GM10266 (cell line): ENCODE measurements at regions not wholly inside any gene's neighbourhood (a gene's known extent, or its start where the extent isn't known, plus 50 kb on each side); places are given as distances from the start of the nearest gene placed in this dataset.

Experiments used
- DNase-seq: peaks from one replicate; pipeline ENCODE4 v3.0.0; 2012; ENCODE audit errors: extremely low spot score
- TF ChIP-seq, protein P1 (sequence below): IDR thresholded peaks from 2 replicates; pipeline ENCODE4 v1.5.1; 2012; ENCODE audit warnings: mild to moderate bottlenecking, low read depth; ENCODE audit not compliant: control insufficient read depth, insufficient read depth; ENCODE audit errors: missing control alignments

DNA sequence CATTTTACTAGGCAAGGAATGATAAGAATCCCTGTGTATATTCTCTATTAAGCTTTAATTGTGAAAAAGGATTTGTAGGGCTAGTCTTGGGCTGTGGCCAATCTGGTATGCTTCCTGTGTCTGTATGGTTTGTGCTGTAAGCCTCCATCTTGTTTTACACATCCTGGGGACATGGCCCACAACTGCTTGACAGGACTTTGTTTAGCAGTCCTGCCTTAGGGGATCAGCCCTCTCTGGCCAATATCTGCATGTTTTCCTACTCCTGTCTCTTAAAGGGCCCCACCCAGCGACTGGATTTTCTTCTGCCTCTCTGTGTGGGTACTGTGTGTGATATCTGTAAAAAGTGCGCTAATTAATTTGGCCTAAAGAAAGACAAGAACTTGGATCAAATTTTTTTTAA lies 813.2 kb downstream of the PLA2G4A start:
- TF ChIP-seq, protein P1, sequence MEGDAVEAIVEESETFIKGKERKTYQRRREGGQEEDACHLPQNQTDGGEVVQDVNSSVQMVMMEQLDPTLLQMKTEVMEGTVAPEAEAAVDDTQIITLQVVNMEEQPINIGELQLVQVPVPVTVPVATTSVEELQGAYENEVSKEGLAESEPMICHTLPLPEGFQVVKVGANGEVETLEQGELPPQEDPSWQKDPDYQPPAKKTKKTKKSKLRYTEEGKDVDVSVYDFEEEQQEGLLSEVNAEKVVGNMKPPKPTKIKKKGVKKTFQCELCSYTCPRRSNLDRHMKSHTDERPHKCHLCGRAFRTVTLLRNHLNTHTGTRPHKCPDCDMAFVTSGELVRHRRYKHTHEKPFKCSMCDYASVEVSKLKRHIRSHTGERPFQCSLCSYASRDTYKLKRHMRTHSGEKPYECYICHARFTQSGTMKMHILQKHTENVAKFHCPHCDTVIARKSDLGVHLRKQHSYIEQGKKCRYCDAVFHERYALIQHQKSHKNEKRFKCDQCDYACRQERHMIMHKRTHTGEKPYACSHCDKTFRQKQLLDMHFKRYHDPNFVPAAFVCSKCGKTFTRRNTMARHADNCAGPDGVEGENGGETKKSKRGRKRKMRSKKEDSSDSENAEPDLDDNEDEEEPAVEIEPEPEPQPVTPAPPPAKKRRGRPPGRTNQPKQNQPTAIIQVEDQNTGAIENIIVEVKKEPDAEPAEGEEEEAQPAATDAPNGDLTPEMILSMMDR, result no peak
- no peak for DNase-seq

DNA sequence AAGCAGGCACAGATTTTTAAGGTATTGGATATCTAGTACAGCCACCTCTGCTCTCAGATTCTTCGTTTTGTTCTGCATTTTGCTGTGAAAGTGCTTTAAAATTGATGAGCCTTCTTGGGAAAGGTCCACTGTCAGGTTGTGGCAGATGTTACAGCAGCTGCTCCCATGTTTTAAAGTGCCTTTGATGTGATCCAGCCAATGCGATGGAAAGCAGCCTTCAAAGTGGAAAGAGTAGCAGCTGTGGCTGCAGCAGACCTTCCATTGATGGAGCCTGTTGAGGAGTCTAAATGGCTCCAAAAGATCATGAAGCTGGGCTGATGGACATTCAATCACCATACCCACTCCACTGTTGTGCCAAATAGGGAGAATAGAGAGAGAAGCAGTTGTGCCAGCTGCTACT lies 816.9 kb downstream of the PLA2G4A start:
- TF ChIP-seq, protein P1, result no peak
- no peak for DNase-seq

GRCh38 chr1:187646536-187647107 lies 817.9 kb downstream of the PLA2G4A start:
- TF ChIP-seq, protein P1, result no peak
- DNase-seq, result no peak

DNA sequence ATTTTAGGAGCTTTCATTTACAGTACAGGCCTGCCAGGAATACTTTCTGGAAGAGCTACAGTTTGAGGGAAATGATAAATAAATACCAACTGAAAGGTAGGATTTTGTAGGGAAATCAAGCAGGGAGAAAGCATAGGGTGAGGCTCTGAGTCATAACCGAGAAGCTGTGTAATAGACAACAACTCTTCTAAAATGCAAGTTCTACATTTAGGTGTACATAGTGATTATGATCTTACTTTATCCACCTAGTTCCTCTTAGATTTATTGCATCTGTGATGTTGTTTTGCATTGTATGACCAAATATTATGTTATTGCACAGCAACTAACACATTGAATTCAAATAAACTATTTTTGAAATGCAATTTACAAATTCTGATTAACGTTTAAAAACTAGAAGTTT lies 819.3 kb downstream of the PLA2G4A start:
- TF ChIP-seq, protein P1, result no peak

DNA sequence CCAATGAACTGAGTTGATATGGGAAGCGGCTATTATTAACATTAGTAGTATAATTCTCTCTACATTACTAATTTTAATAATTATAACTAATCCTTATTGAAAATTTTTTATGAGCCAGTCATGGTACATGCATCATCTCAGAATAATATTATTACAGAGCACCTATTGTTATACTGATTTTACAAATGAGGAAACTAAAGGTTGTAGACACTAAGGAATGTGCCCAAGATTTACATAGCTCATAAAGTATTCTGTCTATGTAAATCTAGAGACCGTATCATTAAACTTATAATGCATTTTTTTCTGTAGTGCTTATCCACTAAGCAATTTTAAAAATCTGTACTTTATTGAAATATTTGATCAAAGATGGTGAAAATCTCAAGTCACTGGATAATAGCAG lies 825.9 kb downstream of the PLA2G4A start:
- DNase-seq, result no peak
- TF ChIP-seq, protein P1, result no peak

More for the DNA sequence above, 819.3 kb downstream of the PLA2G4A start:
- no peak for DNase-seq

- TF ChIP-seq, protein P1, result no peak
- no peak for DNase-seq
Measured at GRCh38 chr1:187655104-187655503, 826.4 kb downstream of the PLA2G4A start.

- no peak for DNase-seq
- TF ChIP-seq, protein P1, result no peak
Measured at GRCh38 chr1:187665483-187665882, 836.7 kb downstream of the PLA2G4A start.
